H9 (cell line): ENCODE measurements at regions not wholly inside any gene's neighbourhood (a gene's known extent, or its start where the extent isn't known, plus 50 kb on each side); places are given as distances from the start of the nearest gene placed in this dataset.

ENCODE experiments used
- DNase-seq: peaks from one replicate; pipeline ENCODE4 v3.0.0-alpha.2; 2017
- H2AFZ ChIP-seq: one replicate; pipeline ENCODE4 v1.6.1; 2013; ENCODE audit warnings: mild to moderate bottlenecking, low read length, control low read depth, moderate library complexity
- H2AK5ac ChIP-seq: 2 replicates; pipeline ENCODE4 v1.6.1; 2013; ENCODE audit warnings: low read length, control low read depth, mixed read lengths; ENCODE audit not compliant: insufficient read length
- H2BK120ac ChIP-seq: one replicate; pipeline ENCODE4 v1.6.1; 2013; ENCODE audit warnings: low read depth, mild to moderate bottlenecking, low read length, control low read depth, inconsistent platforms; ENCODE audit not compliant: poor library complexity, severe bottlenecking
- H2BK12ac ChIP-seq: 2 replicates; pipeline ENCODE4 v1.6.1; 2013; ENCODE audit warnings: low read length, control low read depth, mixed read lengths, low read depth; ENCODE audit not compliant: insufficient read length
- H2BK15ac ChIP-seq: 2 replicates; pipeline ENCODE4 v1.6.1; 2013; ENCODE audit warnings: low read depth, low read length, control low read depth
- H2BK20ac ChIP-seq: one replicate; pipeline ENCODE4 v1.6.1; 2013; ENCODE audit warnings: low read depth, mild to moderate bottlenecking, low read length, control low read depth, inconsistent platforms; ENCODE audit not compliant: poor library complexity, severe bottlenecking
- H2BK5ac ChIP-seq: 2 replicates; pipeline ENCODE4 v1.6.1; 2013; ENCODE audit warnings: low read length, control low read depth, mixed read lengths; ENCODE audit not compliant: insufficient read length
- H3K14ac ChIP-seq: 2 replicates; pipeline ENCODE4 v1.6.1; 2013; ENCODE audit warnings: low read length, control low read depth; ENCODE audit not compliant: insufficient read depth
- H3K18ac ChIP-seq: 2 replicates; pipeline ENCODE4 v1.6.1; 2013; ENCODE audit warnings: low read depth, mild to moderate bottlenecking, mixed read lengths, low read length, control low read depth; ENCODE audit not compliant: insufficient read length
- H3K23ac ChIP-seq: 2 replicates; pipeline ENCODE4 v1.6.1; 2013; ENCODE audit warnings: low read length, control low read depth, mixed read lengths, low read depth; ENCODE audit not compliant: insufficient read length
- H3K23me2 ChIP-seq: 2 replicates; pipeline ENCODE4 v1.6.1; 2013; ENCODE audit warnings: low read depth, mild to moderate bottlenecking, mixed read lengths, low read length, control low read depth; ENCODE audit not compliant: insufficient read length, poor library complexity, severe bottlenecking
- H3K27ac ChIP-seq: 2 replicates; pipeline ENCODE4 v1.5.1; 2013; ENCODE audit warnings: low read length, control low read depth, mixed read lengths, low read depth; ENCODE audit not compliant: insufficient read length
- H3K27me3 ChIP-seq: 2 replicates; pipeline ENCODE4 v1.6.1; 2013; ENCODE audit warnings: low read length, control low read depth, inconsistent platforms; ENCODE audit not compliant: insufficient read depth
- H3K4ac ChIP-seq: 2 replicates; pipeline ENCODE4 v1.6.1; 2013; ENCODE audit warnings: low read depth, mild to moderate bottlenecking, control low read depth, inconsistent platforms, low read length, moderate library complexity
- H3K4me1 ChIP-seq: 2 replicates; pipeline ENCODE4 v1.6.1; 2013; ENCODE audit warnings: low read length, control low read depth, inconsistent platforms; ENCODE audit not compliant: insufficient read depth
- H3K4me2 ChIP-seq: 2 replicates; pipeline ENCODE4 v1.6.1; 2013; ENCODE audit warnings: low read length, control low read depth, mixed read lengths; ENCODE audit not compliant: insufficient read length, insufficient read depth
- H3K56ac ChIP-seq: 2 replicates; pipeline ENCODE4 v1.6.1; 2013; ENCODE audit warnings: low read depth, mild to moderate bottlenecking, mixed read lengths, low read length, control low read depth; ENCODE audit not compliant: insufficient read length
- H3K79me1 ChIP-seq: 2 replicates; pipeline ENCODE4 v1.6.1; 2013; ENCODE audit warnings: low read depth, mild to moderate bottlenecking, moderate library complexity, low read length, control low read depth, inconsistent platforms; ENCODE audit not compliant: insufficient read depth, poor library complexity, severe bottlenecking
- H3K79me2 ChIP-seq: 2 replicates; pipeline ENCODE4 v1.6.1; 2013; ENCODE audit warnings: low read length, control low read depth, inconsistent platforms; ENCODE audit not compliant: insufficient read depth
- H3K9ac ChIP-seq: 2 replicates; pipeline ENCODE4 v1.6.1; 2013; ENCODE audit warnings: low read length, control low read depth, mixed read lengths; ENCODE audit not compliant: insufficient read length; ENCODE audit errors: extremely low read depth
- H3K9me3 ChIP-seq: one replicate; pipeline ENCODE4 v1.6.1; 2013; ENCODE audit warnings: low read depth, low read length, inconsistent platforms; ENCODE audit not compliant: control insufficient read depth
- H3T11ph ChIP-seq: one replicate; pipeline ENCODE4 v1.6.1; 2013; ENCODE audit warnings: mild to moderate bottlenecking, low read length, control low read depth, inconsistent platforms
- H4K20me1 ChIP-seq: one replicate; pipeline ENCODE4 v1.6.1; 2013; ENCODE audit not compliant: control insufficient read depth, insufficient read length, insufficient read depth
- H4K5ac ChIP-seq: 2 replicates; pipeline ENCODE4 v1.6.1; 2013; ENCODE audit warnings: low read depth, mild to moderate bottlenecking, mixed read lengths, low read length, control low read depth; ENCODE audit not compliant: insufficient read length
- H4K8ac ChIP-seq: replicated peaks from 2 replicates; pipeline ENCODE4 v1.6.1; 2013; ENCODE audit warnings: low read length, control low read depth, mixed read lengths, low read depth; ENCODE audit not compliant: insufficient read length
- H4K91ac ChIP-seq: 2 replicates; pipeline ENCODE4 v1.6.1; 2013; ENCODE audit warnings: low read depth, mild to moderate bottlenecking, moderate library complexity, mixed read lengths, low read length, control low read depth; ENCODE audit not compliant: insufficient read length
- H3K27ac Mint-ChIP-seq, 3 experiments: 2 replicates in 2 of 3; 3 replicates in 1 of 3; pipeline ENCODE4 v1.8.0; 2020 to 2021; ENCODE audit warnings: mixed read lengths in 3 of 3, mild to moderate bottlenecking in 1 of 3, moderate library complexity in 1 of 3
- H3K27me3 Mint-ChIP-seq: 2 replicates; pipeline ENCODE4 v1.8.0; 2021; ENCODE audit warnings: low read depth, mild to moderate bottlenecking, moderate library complexity, mixed read lengths
- H3K36me3 Mint-ChIP-seq, 3 experiments: 2 replicates in 2 of 3; 3 replicates in 1 of 3; pipeline ENCODE4 v1.8.0; 2020 to 2021; ENCODE audit warnings: low read depth in 3 of 3, mixed read lengths in 3 of 3; ENCODE audit not compliant: insufficient read depth in 1 of 3
- H3K4me1 Mint-ChIP-seq, 2 experiments: 2 replicates each; pipeline ENCODE4 v1.8.0; 2020; ENCODE audit warnings: mixed read lengths in 2 of 2
- H3K4me3 Mint-ChIP-seq, 2 experiments: 2 replicates in 1 of 2; 3 replicates in 1 of 2; pipeline ENCODE4 v1.8.0; 2020 to 2021; ENCODE audit warnings: mild to moderate bottlenecking in 2 of 2, mixed read lengths in 2 of 2, moderate library complexity in 1 of 2
- H3K9me3 Mint-ChIP-seq, 2 experiments: 2 replicates in 1 of 2; 3 replicates in 1 of 2; pipeline ENCODE4 v1.8.0; 2020; ENCODE audit warnings: mild to moderate bottlenecking in 2 of 2, mixed read lengths in 2 of 2, moderate library complexity in 1 of 2
- CTCF ChIP-seq: fragments of 200-600 bp; sonication (generic); conservative IDR thresholded peaks from 3 replicates; pipeline ENCODE4 v1.8.0; 2021; ENCODE audit warnings: antibody characterized with exemption, mild to moderate bottlenecking
- WGBS: extraction: QIAGEN DNeasy Blood & Tissue Kit; methylation state at CpG from one replicate; pipeline ENCODE4 v1.1.7; 2013; ENCODE audit warnings: missing lambda C conversion rate, low lambda C conversion rate, mixed read lengths; ENCODE audit not compliant: insufficient read length; ENCODE audit errors: extremely low coverage; 5-methylcytosine and 5-hydroxymethylcytosine counted together

GRCh38 chr5:68555907-68556681, 340.5 kb downstream of the PIK3R1 start:
- H3K9me3 Mint-ChIP-seq, result no peaks in the 10 kb centered on the region
- Histone ChIP-seq H2AFZ (no peak overlapping the region), H3K27me3 (no peaks in the 10 kb centered on the region), H3K56ac (no peak overlapping the region), H4K8ac (no peak overlapping the region), H2BK15ac (no peak overlapping the region), H2BK20ac (no peak overlapping the region), H3K4me1 (no peaks in the 10 kb centered on the region), H3K18ac (no peak overlapping the region), H3T11ph (no peak overlapping the region), H3K79me2 (no peaks in the 10 kb centered on the region), H4K91ac (no peak overlapping the region), H2BK5ac (no peak overlapping the region), H3K27ac (no peak overlapping the region), H3K79me1 (no peaks in the 10 kb centered on the region), H3K4me2 (no peak overlapping the region), H2BK12ac (no peak overlapping the region), H3K14ac (no peak overlapping the region), H3K23ac (no peak overlapping the region), H3K23me2 (no peaks in the 10 kb centered on the region), H2BK120ac (no peak overlapping the region), H3K9me3 (peaks cover 7% of the 10 kb centered on the region), H2AK5ac (no peak overlapping the region), H4K20me1 (no peaks in the 10 kb centered on the region), H3K9ac (no peak overlapping the region), H3K4ac (no peak overlapping the region), H4K5ac (no peak overlapping the region)
- H3K4me1 Mint-ChIP-seq, result peaks cover 7 to 10% of the 10 kb centered on the region in 2 experiments
- H3K4me3 Mint-ChIP-seq, result no peak overlapping the region
- DNase-seq, result no peak
- TF ChIP-seq CTCF, result no peak
- H3K36me3 Mint-ChIP-seq, result no peaks in the 10 kb centered on the region
- no CpG with 5 or more reads among the region's 6 CpGs for WGBS
- H3K27ac Mint-ChIP-seq, result no peak overlapping the region
- no peaks in the 10 kb centered on the region; the same call in 1 of the 2 replicates for H3K27me3 Mint-ChIP-seq
